DMS79 treated with DMSO at 0.1 percent for 48 hours (cell line): ENCODE measurements at regions not wholly inside any gene's neighbourhood (a gene's known extent, or its start where the extent isn't known, plus 50 kb on each side); places are given as distances from the start of the nearest gene placed in this dataset.
"Not testable (repeated sequence)": the region's sequence is repeated elsewhere in the genome, so short reads cannot be mapped to it uniquely, and the experiment has no call there.

Source experiments
- DNase-seq: peaks from one replicate; lab custom pipeline; 2025; lab: John Stamatoyannopoulos, UW

DNA sequence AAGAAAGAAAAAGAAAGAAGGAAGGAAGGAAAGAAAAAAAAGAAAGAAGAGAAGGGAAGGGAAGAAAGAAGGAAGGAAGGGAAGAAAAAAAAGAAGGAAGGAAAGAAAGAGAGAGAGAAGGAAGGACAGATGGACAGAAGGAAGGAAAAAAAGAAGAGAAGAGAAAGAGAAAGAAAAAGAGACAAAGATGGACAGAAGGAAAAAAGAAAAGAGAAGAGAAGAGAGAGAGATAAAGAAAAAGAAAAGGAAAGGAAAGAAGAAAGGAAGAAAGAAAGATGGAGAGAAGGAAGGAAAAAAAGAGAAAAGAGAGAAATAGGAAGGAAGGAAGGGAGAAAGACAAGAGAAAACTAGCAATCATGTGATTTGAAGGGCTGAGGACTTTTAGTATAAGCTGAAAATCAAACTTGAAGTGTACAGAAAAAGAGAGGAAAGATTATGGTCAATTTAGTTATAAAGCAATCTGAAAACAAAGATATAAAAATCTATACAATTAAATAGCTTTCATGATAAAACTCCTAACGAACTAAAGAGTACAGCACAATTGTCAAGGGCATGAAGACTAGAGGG, 115.3 kb downstream of the LTN1 start:
- DNase-seq: no peak

DNA sequence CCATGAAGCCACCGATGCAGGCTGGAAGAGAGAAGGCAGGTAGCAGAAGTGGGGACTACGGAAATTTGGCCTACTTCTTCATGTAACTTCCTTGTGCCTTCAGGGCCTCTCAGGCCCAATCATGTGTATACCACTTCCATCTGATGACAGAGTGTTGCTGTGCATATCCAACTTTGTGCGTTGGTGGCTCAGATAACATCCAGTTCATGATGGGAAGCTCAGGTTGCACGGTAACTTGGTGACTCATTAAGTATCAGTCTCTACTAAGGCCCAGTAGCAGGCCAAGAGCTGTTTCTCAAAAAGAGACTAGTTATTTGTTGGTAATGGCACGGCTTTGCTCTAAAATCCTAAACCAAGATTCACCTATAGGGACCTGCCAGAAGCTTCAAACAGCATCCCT, 117.6 kb downstream of the LTN1 start:
- no peak for DNase-seq

DNA sequence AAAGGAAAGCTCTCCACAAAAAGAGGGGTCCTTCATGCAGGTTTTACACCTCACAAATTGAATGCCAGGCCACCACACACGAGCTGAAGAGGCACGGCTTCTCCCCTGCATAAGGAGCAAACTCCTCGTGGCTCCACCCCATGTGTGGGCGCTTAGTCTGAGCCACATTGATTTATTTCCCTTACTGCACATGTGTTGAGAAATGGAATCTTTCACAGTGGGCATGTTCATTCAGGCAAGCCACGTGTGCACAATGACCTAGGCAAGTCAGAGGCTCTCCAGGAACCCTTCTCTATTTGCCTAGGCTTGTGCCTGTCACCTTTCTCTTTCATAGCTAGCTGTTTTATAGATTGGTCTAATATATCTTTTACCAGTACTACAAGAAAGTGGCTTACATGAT, 120.5 kb downstream of the LTN1 start:
- DNase-seq: no peak

DNA sequence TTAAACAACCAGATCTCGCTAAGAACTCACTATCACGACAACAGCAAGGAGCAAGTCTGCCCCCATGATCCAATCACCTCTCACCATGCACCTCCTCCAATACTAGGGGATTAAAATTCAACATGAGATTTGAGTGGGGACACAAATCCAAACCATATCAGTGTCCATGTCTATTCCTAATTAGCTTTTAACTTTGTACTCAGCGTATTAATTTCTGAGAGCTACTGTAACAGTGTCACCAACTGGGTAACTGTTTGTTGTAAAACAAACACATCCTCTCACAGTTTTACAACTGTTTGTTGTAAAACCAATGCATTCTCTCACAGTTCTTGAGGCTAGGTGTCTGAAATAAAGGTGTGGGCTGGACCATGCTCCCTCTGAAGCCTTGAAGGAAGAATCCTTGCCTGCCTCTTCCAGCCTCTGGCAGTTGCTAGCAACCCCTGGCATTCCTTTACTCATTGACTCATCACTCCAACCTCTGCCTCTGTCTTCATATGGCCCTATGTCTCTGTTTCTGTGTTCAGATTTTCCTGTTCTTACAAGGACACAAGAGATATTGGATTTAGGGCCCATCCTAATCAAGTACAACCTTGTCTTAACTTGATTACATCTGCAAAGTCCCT, 121.2 kb downstream of the LTN1 start:
- DNase-seq: no peak

DNA sequence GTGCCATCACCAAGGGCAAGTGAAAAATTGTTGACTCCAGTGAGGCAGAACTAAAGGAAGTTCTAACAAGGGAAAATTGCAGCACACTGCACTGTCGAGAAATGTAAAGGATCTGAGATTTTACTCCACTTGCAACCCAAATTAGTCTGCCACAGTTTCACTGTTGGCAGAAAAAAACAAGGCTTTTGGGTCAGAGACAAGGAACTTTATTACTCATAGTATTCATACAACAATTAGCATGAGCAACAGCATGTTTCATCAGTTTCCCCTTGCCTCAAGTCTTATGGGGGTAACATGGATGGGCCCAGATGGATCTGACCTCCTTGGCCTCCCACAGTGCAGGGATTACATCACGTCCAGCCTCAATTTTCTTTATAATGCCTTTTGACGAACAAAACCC, 125.3 kb downstream of the LTN1 start:
- no peak for DNase-seq

DNA sequence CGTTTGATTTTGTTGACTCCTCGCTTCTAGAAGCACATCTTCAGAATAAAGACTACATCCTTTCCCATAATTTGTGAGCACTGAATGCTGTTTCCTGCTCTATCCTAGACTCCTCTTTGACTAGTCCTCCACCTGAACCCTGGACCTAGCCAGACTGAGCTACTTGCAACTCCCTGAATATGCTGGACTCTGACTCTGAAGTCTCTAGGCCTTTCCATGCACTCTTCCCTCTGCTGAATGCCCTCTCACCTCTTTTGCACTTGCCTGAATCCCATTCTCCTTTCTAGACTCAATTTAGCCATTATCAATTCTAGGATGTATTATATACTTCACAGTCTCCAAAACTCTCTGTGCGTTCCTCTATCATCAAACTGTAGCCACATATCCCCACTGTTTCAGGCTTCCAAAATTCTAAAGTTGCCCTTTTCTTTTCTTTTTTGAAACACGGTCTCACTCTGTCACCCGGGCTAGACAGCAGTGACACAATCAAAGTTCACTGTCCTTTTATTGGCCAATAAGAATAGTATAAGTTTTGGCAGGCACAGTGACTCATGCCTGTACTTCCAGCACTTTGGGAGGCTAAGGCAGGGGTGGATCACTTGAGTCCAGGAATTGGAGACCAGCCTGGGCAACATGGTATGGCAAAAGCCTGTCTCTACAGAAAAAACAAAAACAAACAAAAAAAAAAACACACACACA, 127.0 kb downstream of the LTN1 start:
- no peak for DNase-seq

DNA sequence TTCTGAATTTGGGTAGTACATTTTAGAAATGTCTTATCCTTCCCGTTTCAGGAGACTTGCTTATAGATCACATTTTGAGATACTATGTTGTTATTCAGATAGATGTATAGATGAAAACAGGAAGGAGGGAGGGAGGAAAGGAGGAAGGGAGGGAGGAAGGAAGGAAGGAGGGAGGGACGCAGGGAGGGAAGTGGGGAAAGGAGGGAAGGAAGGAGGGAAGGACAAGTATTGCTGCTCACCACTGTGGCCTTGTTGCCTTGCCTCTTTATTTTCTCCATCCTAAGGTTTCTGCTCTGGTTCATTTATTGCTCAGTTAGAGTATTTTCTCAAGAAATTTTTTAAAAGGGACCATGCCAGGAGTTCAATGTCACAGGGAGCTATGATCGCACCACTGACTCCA, 134.3 kb downstream of the LTN1 start:
- DNase-seq: no peak

DNA sequence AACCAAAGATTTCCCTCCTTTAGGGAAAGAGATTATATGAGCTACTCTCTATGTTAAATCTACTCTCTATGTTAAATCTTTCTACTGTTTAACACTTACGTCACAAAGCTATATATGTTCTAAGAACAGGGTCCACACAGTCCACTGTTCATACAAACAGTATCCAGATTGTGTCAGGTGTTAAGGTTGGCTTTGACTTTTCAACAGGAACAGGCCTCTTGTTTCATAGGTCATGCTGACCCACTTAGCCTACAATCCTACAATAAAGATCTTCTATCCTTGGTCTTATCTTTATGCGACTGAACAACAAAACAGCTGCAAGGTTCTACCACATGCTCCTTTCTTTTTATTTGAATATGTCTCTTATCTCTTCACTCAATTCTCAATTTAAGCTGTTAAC, 134.9 kb downstream of the LTN1 start:
- DNase-seq: no peak

DNA sequence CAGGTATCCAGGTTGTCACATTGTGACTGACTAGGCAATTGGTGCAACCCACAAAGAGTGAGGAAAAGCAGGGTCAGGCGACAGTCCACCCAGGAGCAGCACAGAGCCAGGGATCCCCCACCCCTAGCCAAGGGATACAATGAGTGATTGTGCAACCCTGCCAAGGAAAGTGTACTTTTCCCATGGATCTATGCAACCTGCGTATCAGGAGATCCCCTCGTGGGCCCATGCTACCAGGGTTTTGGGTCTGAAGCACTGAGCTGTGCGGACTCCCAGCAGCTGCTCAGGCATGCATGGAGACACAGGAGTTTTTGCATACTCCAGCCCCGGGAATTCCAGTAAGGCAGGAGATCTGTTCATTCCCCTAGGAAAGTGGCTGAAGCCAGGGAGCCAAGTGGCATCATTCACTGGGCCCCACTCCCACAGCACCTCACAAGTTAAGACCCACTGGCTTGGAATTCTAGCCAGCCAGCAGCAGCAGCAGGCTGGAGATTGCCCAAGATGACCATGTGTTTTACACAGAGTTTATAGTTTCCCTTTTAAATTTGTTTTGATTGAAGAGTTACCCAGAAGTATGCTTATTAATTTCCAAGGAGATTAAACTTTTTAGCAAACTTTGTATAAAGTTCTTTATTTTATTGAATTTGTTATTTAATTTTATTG, 136.0 kb downstream of the LTN1 start:
- DNase-seq: no peak

DNA sequence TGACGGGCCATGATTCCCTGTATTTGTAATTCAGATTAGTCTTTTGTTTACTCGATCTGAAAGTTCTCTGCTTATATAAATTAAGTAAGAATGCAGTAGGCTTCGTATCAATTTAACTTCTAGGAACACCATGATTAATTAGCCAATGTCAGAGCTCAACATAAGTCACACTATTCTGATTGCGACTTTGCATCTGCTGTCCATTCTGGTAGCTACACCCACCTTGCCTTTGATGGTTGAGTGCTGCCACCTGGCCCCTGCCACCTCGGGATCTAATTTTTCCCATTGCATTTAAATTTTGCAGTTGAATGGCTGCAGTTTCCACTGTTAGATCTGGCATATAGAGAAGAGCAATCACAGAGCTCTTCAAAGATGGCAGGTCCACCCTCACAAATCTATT, 140.0 kb downstream of the LTN1 start:
- no peak for DNase-seq

DNA sequence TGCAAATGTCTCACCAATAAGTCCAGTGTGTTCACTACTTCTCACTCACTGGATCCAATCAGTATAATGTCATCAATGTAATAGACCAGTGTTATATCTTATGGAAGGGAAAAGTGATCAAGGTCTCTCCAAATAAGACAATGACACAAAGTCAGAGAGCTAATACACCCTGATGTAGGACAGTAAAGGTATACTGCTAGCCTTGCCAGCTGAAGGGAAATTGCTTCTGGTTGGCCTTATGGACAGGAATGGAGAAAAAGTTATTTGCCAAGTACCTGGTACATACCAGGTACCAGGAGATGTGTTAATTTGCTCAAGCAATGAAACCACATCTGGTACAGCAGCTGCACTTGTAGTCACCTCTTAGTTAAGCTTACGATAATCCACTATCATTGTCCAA, 141.0 kb downstream of the LTN1 start:
- no peak for DNase-seq

DNA sequence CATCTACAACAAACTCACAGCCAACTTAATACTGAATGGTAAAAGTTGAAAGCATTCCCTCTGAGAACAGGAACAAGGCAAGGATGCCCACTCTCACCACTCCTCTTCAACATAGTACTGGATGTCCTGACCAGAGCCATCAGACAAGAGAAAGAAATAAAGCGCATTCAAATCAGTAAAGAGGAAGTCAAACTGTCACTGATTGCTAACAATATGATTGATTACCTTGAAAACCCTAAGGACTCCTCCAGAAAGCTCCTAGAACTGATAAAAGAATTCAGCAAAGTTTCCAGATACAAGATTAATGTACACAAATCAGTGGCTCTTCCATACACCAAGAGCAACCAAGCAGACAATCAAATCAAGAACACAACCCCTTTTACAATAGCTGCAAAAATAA, 153.4 kb downstream of the LTN1 start:
- DNase-seq: not testable (repeated sequence)

DNA sequence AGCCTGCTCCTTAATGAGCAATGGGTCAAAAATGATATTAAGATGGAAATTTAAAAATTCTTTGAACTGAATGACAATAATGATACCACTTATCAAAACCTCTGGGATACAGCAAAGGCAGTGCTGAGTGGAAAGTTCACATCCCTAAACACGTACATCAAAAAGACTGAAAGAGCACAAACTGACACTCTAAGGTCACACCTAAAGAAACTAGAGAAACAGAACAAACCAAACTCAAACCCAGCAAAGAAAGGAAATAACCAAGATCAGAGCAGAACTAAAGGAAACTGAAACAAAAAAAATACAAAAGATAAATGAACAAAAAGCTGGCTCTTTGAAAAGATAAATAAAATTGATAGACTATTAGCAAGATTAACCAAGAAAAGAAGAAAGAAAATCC, 155.3 kb downstream of the LTN1 start:
- DNase-seq: not testable (repeated sequence)

DNA sequence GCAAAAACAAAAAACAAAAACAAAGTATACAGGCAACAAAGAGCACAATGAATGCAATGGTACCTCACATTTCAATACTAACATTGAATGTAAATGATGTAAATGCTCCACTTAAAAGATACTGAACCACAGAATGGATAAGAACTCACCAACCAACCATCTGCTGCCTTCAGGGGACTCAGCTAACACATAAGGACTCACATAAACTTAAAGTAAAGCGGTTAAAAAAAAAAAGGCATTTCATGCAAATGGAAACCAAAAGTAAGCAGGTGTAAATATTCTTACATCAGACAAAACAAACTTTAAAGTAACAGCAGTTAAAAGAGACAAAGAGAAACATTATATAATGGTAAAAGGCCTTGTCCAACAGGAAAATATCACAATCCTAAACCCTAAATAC, 156.1 kb downstream of the LTN1 start:
- not testable (repeated sequence) for DNase-seq

DNA sequence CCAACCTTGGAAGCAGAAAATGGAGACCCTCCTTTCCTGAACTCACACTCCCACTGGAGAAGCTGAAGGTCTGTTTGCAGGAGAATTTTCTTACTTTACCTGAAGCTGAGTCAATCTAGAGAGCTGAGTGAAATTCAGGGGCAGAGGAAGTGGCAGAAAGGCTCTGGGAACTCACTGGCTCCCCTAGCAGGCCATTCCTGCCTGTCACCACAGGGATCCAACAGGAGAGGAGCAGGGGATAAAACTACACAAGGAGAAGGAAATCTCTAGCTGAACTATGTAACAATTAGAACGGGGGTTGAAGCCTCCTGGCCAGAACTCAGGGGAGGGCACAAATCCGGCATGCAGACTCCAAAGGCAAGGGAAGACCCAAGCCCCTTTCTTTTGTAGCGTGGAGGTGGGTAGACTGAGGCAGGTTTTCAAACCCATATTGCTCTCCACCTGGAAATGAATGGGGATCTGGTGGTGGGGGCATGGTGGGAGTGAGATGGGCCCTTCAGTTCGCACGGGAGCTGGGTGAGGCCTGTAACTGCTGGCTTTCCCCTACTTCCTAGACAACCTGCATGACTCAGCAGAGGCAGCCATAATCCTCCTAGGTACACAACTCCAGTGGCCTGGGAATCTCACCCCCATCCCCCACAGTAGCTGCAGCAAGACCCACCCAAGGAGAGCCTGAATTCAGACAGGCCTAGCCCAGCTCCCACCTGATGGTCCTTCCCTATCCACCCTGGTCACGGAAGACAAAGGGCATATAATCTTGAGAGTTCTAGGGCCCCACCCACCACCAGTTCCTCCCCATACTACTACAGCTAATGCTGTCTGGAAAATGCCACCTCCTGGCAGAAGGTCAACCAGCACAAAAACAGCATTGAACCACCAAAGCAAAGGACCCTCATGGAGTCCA, 158.1 kb downstream of the LTN1 start:
- no peak for DNase-seq

DNA sequence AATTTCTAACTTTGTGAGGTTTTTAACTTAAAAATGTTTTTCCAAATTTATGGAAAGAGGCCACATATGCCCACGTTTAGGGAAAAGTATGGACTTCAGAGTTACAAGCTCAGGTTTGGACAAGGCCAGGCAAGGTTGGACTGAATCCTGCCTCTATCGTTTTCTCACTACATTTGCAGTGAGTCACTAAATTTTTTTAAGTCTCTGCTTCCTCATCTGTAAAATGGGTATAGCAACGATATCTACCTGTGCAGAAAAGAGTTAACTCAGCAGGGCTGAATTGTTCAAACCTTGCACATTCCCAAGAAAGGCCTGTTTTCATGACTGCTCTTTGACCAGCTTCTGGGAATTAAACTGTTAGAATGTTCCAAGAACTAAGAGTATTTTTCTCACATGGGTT, 159.1 kb downstream of the LTN1 start:
- DNase-seq: no peak

DNA sequence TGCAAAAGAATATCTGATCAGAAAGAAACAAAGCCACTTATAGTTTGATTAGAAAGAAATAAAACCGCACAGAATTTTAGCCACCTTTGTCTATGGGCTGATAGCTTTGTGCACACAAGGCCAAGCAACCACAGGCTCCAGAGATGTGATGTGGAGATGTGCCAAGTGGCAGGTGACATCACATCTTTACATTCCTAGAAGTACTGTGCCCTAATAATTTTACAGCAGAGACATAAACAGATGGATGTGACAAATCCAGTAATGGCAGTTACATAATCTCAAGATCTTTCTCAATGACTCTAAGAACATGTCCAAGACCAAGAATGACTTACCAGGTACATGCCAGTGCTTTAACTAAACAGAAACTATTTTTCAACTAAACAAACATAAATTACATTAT, 159.5 kb downstream of the LTN1 start:
- no peak for DNase-seq

DNA sequence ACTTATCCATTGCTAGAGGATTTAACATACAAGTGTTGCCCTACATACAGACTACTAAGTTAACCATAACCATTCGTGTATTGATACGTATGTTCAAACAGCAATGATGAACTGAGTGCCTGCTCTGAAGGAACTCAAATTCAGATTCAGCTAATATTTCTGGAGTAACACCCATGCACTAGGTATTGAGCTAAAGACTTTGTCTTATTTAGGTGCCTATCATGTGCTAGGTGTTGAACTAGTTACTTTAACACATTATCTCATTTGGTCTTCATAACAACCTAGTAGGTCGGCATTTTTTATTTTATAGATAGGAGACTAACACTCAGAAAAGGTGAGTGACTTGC, 160.0 kb downstream of the LTN1 start:
- DNase-seq: no peak

DNA sequence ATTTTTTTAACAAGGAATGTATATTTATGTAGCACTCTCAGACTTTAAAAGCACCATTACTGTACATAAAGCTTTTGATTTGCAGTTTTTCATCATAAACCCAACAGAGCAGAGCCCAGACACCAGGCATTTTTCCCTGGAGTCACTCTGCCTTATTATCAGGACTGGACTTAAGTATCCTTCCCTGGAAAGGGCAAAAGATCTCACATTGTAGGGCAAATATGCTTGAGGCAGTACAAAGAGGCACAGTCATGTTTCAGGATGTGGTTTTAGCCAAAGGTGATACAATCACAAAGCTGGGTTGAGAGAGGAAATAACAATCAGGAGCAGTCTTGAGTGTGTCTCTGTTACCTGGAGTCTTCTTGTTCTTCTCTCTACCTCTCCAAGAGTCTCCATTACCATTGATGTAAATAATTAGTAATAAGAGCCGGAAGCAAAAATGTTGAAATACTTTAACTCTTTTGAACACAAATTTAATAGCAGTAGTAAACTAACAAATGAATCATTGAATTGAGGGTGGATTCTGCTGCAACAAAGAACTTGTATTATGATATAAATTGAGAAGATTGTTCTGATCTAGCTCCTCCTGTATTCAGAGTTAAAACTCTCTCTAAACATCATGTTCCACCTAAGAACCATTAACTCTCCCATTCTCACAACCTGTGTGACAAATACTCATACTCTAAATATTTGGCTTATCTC, 160.5 kb downstream of the LTN1 start:
- DNase-seq: no peak

DNA sequence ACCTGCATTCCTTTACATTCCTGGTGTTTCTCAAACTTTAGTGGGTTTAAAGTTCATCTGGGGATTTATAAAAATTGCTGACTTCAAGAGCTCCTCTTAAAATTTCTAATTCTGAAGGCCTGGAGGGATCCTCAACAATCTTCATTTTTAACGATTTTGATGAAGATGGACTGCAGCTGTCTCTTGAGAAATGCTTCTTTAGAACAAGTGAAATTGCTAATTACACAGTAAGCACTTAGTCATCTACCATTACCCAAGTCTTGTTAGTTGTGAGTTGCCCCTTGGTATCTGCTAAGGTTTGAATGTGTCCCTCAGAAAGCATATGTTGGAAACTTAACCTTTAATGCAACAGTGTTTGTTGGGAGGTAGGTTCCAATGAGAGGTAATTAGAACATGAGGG, 163.7 kb downstream of the LTN1 start:
- DNase-seq: no peak

DNA sequence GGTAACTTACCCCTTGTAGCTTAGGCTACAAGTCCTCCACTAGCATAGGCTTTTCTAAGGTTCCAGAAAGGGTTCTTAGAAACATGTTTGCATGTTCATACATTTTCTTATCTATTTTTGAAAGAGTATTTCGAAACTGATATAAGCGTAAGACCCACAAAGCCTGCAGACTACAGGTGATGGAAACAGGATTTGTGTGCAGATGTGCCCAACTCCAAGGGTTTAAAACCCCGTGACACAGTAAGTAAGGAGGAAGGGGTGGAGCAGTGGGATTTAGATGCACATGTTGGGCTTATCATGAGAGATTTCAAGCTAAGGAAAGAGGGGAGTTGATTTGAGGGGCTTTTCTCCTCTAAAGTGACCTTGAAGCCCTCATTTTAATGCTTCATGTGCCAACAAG, 164.7 kb downstream of the LTN1 start:
- no peak for DNase-seq

DNA sequence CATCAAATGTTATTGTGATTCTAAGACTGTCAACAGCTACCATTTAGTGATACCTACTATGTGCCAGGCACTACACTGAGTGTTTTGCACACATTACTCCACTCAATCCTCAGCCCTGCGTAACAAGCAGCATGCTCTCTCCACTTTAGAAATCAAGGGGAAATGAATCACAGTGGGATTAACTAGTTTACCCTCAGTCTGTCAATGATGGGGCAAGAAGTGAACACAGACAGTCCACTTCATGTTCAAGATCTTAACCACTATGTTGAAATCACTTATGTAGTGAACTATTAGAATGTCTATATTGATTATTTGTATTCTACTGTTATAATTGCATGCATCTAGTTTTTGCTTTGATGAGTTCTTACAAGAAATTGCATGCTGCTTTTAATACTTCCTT, 165.3 kb downstream of the LTN1 start:
- no peak for DNase-seq
